HG03025 (cell line): ENCODE measurements at regions not wholly inside any gene's neighbourhood (a gene's known extent, or its start where the extent isn't known, plus 50 kb on each side); places are given as distances from the start of the nearest gene placed in this dataset.

Source experiments
- ATAC-seq: cut with Tn5 transposase; IDR thresholded peaks from one replicate; pipeline ENCODE4 v1.9.1; 2021; ENCODE audit warnings: mild to moderate bottlenecking, moderate library complexity; ENCODE audit not compliant: unreplicated experiment, low FRiP score

- no peak for ATAC-seq
These were observed 161.8 kb upstream of the B3GALT2 start for GRCh38 chr1:193348091-193348768.

GRCh38 chr1:193346085-193346484 lies 159.7 kb upstream of the B3GALT2 start:
- ATAC-seq: no peak

GRCh38 chr1:193342811-193343210 lies 156.4 kb upstream of the B3GALT2 start:
- ATAC-seq: no peak

- no peak for ATAC-seq
These were observed 153.9 kb upstream of the B3GALT2 start for GRCh38 chr1:193340331-193340730.

- ATAC-seq: no peak
These were observed 153.0 kb upstream of the B3GALT2 start for GRCh38 chr1:193339401-193339800.

GRCh38 chr1:193338194-193338593 lies 151.8 kb upstream of the B3GALT2 start:
- ATAC-seq: no peak

- no peak for ATAC-seq
These were observed 149.5 kb upstream of the B3GALT2 start for GRCh38 chr1:193335806-193336428.

- ATAC-seq: no peak
These were observed 146.8 kb upstream of the B3GALT2 start for GRCh38 chr1:193333166-193333565.

- no peak for ATAC-seq
These were observed 139.9 kb upstream of the B3GALT2 start for GRCh38 chr1:193326296-193326695.

GRCh38 chr1:193325771-193326170 lies 139.4 kb upstream of the B3GALT2 start:
- no peak for ATAC-seq

- no peak for ATAC-seq
These were observed 138.6 kb upstream of the B3GALT2 start for GRCh38 chr1:193325042-193325441.

GRCh38 chr1:193322211-193322610 lies 135.8 kb upstream of the B3GALT2 start:
- ATAC-seq: no peak

GRCh38 chr1:193321242-193321840 lies 134.9 kb upstream of the B3GALT2 start:
- ATAC-seq: no peak

GRCh38 chr1:193320270-193320669 lies 133.9 kb upstream of the B3GALT2 start:
- ATAC-seq: no peak

- no peak for ATAC-seq
These were observed 131.9 kb upstream of the B3GALT2 start for GRCh38 chr1:193318347-193318746.

- no peak for ATAC-seq
These were observed 127.1 kb upstream of the B3GALT2 start for GRCh38 chr1:193313354-193314140.

- no peak for ATAC-seq
These were observed 126.0 kb upstream of the B3GALT2 start for GRCh38 chr1:193312432-193312831.

GRCh38 chr1:193311226-193311948 lies 125.0 kb upstream of the B3GALT2 start:
- ATAC-seq: no peak

- ATAC-seq: no peak
These were observed 124.2 kb upstream of the B3GALT2 start for GRCh38 chr1:193310564-193310963.

- no peak for ATAC-seq
These were observed 123.6 kb upstream of the B3GALT2 start for GRCh38 chr1:193309936-193310475.
